H9 (cell line): ENCODE measurements at regions not wholly inside any gene's neighbourhood (a gene's known extent, or its start where the extent isn't known, plus 50 kb on each side); places are given as distances from the start of the nearest gene placed in this dataset.

Experiments
- DNase-seq: peaks from one replicate; pipeline ENCODE4 v3.0.0-alpha.2; 2017
- H2AFZ ChIP-seq: one replicate; pipeline ENCODE4 v1.6.1; 2013; ENCODE audit warnings: mild to moderate bottlenecking, low read length, control low read depth, moderate library complexity
- H2AK5ac ChIP-seq: 2 replicates; pipeline ENCODE4 v1.6.1; 2013; ENCODE audit warnings: low read length, control low read depth, mixed read lengths; ENCODE audit not compliant: insufficient read length
- H2BK120ac ChIP-seq: one replicate; pipeline ENCODE4 v1.6.1; 2013; ENCODE audit warnings: low read depth, mild to moderate bottlenecking, low read length, control low read depth, inconsistent platforms; ENCODE audit not compliant: poor library complexity, severe bottlenecking
- H2BK12ac ChIP-seq: 2 replicates; pipeline ENCODE4 v1.6.1; 2013; ENCODE audit warnings: low read length, control low read depth, mixed read lengths, low read depth; ENCODE audit not compliant: insufficient read length
- H2BK15ac ChIP-seq: 2 replicates; pipeline ENCODE4 v1.6.1; 2013; ENCODE audit warnings: low read depth, low read length, control low read depth
- H2BK20ac ChIP-seq: one replicate; pipeline ENCODE4 v1.6.1; 2013; ENCODE audit warnings: low read depth, mild to moderate bottlenecking, low read length, control low read depth, inconsistent platforms; ENCODE audit not compliant: poor library complexity, severe bottlenecking
- H2BK5ac ChIP-seq: 2 replicates; pipeline ENCODE4 v1.6.1; 2013; ENCODE audit warnings: low read length, control low read depth, mixed read lengths; ENCODE audit not compliant: insufficient read length
- H3K14ac ChIP-seq: 2 replicates; pipeline ENCODE4 v1.6.1; 2013; ENCODE audit warnings: low read length, control low read depth; ENCODE audit not compliant: insufficient read depth
- H3K18ac ChIP-seq: 2 replicates; pipeline ENCODE4 v1.6.1; 2013; ENCODE audit warnings: low read depth, mild to moderate bottlenecking, mixed read lengths, low read length, control low read depth; ENCODE audit not compliant: insufficient read length
- H3K23ac ChIP-seq: 2 replicates; pipeline ENCODE4 v1.6.1; 2013; ENCODE audit warnings: low read length, control low read depth, mixed read lengths, low read depth; ENCODE audit not compliant: insufficient read length
- H3K23me2 ChIP-seq: 2 replicates; pipeline ENCODE4 v1.6.1; 2013; ENCODE audit warnings: low read depth, mild to moderate bottlenecking, mixed read lengths, low read length, control low read depth; ENCODE audit not compliant: insufficient read length, poor library complexity, severe bottlenecking
- H3K27ac ChIP-seq: 2 replicates; pipeline ENCODE4 v1.5.1; 2013; ENCODE audit warnings: low read length, control low read depth, mixed read lengths, low read depth; ENCODE audit not compliant: insufficient read length
- H3K27me3 ChIP-seq: 2 replicates; pipeline ENCODE4 v1.6.1; 2013; ENCODE audit warnings: low read length, control low read depth, inconsistent platforms; ENCODE audit not compliant: insufficient read depth
- H3K4ac ChIP-seq: 2 replicates; pipeline ENCODE4 v1.6.1; 2013; ENCODE audit warnings: low read depth, mild to moderate bottlenecking, control low read depth, inconsistent platforms, low read length, moderate library complexity
- H3K4me1 ChIP-seq: 2 replicates; pipeline ENCODE4 v1.6.1; 2013; ENCODE audit warnings: low read length, control low read depth, inconsistent platforms; ENCODE audit not compliant: insufficient read depth
- H3K4me2 ChIP-seq: 2 replicates; pipeline ENCODE4 v1.6.1; 2013; ENCODE audit warnings: low read length, control low read depth, mixed read lengths; ENCODE audit not compliant: insufficient read length, insufficient read depth
- H3K56ac ChIP-seq: 2 replicates; pipeline ENCODE4 v1.6.1; 2013; ENCODE audit warnings: low read depth, mild to moderate bottlenecking, mixed read lengths, low read length, control low read depth; ENCODE audit not compliant: insufficient read length
- H3K79me1 ChIP-seq: 2 replicates; pipeline ENCODE4 v1.6.1; 2013; ENCODE audit warnings: low read depth, mild to moderate bottlenecking, moderate library complexity, low read length, control low read depth, inconsistent platforms; ENCODE audit not compliant: insufficient read depth, poor library complexity, severe bottlenecking
- H3K79me2 ChIP-seq: 2 replicates; pipeline ENCODE4 v1.6.1; 2013; ENCODE audit warnings: low read length, control low read depth, inconsistent platforms; ENCODE audit not compliant: insufficient read depth
- H3K9ac ChIP-seq: 2 replicates; pipeline ENCODE4 v1.6.1; 2013; ENCODE audit warnings: low read length, control low read depth, mixed read lengths; ENCODE audit not compliant: insufficient read length; ENCODE audit errors: extremely low read depth
- H3K9me3 ChIP-seq: one replicate; pipeline ENCODE4 v1.6.1; 2013; ENCODE audit warnings: low read depth, low read length, inconsistent platforms; ENCODE audit not compliant: control insufficient read depth
- H3T11ph ChIP-seq: one replicate; pipeline ENCODE4 v1.6.1; 2013; ENCODE audit warnings: mild to moderate bottlenecking, low read length, control low read depth, inconsistent platforms
- H4K20me1 ChIP-seq: one replicate; pipeline ENCODE4 v1.6.1; 2013; ENCODE audit not compliant: control insufficient read depth, insufficient read length, insufficient read depth
- H4K5ac ChIP-seq: 2 replicates; pipeline ENCODE4 v1.6.1; 2013; ENCODE audit warnings: low read depth, mild to moderate bottlenecking, mixed read lengths, low read length, control low read depth; ENCODE audit not compliant: insufficient read length
- H4K8ac ChIP-seq: replicated peaks from 2 replicates; pipeline ENCODE4 v1.6.1; 2013; ENCODE audit warnings: low read length, control low read depth, mixed read lengths, low read depth; ENCODE audit not compliant: insufficient read length
- H4K91ac ChIP-seq: 2 replicates; pipeline ENCODE4 v1.6.1; 2013; ENCODE audit warnings: low read depth, mild to moderate bottlenecking, moderate library complexity, mixed read lengths, low read length, control low read depth; ENCODE audit not compliant: insufficient read length
- H3K27ac Mint-ChIP-seq, 3 experiments: 2 replicates in 2 of 3; 3 replicates in 1 of 3; pipeline ENCODE4 v1.8.0; 2020 to 2021; ENCODE audit warnings: mixed read lengths in 3 of 3, mild to moderate bottlenecking in 1 of 3, moderate library complexity in 1 of 3
- H3K27me3 Mint-ChIP-seq: 2 replicates; pipeline ENCODE4 v1.8.0; 2021; ENCODE audit warnings: low read depth, mild to moderate bottlenecking, moderate library complexity, mixed read lengths
- H3K36me3 Mint-ChIP-seq, 3 experiments: 2 replicates in 2 of 3; 3 replicates in 1 of 3; pipeline ENCODE4 v1.8.0; 2020 to 2021; ENCODE audit warnings: low read depth in 3 of 3, mixed read lengths in 3 of 3; ENCODE audit not compliant: insufficient read depth in 1 of 3
- H3K4me1 Mint-ChIP-seq, 2 experiments: 2 replicates each; pipeline ENCODE4 v1.8.0; 2020; ENCODE audit warnings: mixed read lengths in 2 of 2
- H3K4me3 Mint-ChIP-seq, 2 experiments: 2 replicates in 1 of 2; 3 replicates in 1 of 2; pipeline ENCODE4 v1.8.0; 2020 to 2021; ENCODE audit warnings: mild to moderate bottlenecking in 2 of 2, mixed read lengths in 2 of 2, moderate library complexity in 1 of 2
- H3K9me3 Mint-ChIP-seq, 2 experiments: 2 replicates in 1 of 2; 3 replicates in 1 of 2; pipeline ENCODE4 v1.8.0; 2020; ENCODE audit warnings: mild to moderate bottlenecking in 2 of 2, mixed read lengths in 2 of 2, moderate library complexity in 1 of 2
- WGBS: extraction: QIAGEN DNeasy Blood & Tissue Kit; methylation state at CpG from one replicate; pipeline ENCODE4 v1.1.7; 2013; ENCODE audit warnings: missing lambda C conversion rate, low lambda C conversion rate, mixed read lengths; ENCODE audit not compliant: insufficient read length; ENCODE audit errors: extremely low coverage; 5-methylcytosine and 5-hydroxymethylcytosine counted together
- TF ChIP-seq, protein P1 (sequence below): fragments of 200-600 bp; sonication (generic); conservative IDR thresholded peaks from 3 replicates; pipeline ENCODE4 v1.8.0; 2021; ENCODE audit warnings: antibody characterized with exemption, mild to moderate bottlenecking

DNA sequence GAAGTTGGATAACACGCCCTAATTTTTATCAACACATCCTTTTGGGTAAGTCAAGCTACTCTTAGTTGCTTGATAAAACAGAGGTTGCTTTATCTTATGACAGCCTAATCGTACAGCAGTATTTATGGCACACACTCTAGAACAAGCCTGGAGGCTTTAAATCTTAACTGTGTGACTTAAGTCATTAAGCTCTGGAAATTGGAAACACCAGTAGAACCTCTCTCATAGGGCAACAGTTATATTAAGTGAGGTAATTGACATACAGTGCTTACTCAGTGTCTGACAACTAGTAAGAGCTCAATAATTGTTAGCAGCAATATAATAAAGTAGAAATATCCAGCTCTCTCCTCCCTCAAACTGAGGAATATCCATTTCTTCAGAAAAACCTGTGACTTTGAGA, 808.9 kb upstream of the WWC1 start:
- Histone ChIP-seq H2BK5ac (no peak overlapping the region), H2BK120ac (no peak overlapping the region), H2AFZ (no peak overlapping the region), H3K23ac (no peak overlapping the region), H4K8ac (no peak overlapping the region), H4K20me1 (no peaks in the 10 kb centered on the region), H3K4me1 (no peaks in the 10 kb centered on the region), H3K4me2 (no peak overlapping the region), H3K79me1 (no peaks in the 10 kb centered on the region), H3K9me3 (no peaks in the 10 kb centered on the region), H3K23me2 (no peaks in the 10 kb centered on the region), H3K18ac (no peak overlapping the region), H3K79me2 (no peaks in the 10 kb centered on the region), H3K14ac (no peak overlapping the region), H2BK12ac (no peak overlapping the region), H3K4ac (no peak overlapping the region), H2AK5ac (no peak overlapping the region), H2BK15ac (no peak overlapping the region), H2BK20ac (no peak overlapping the region), H3K9ac (no peak overlapping the region), H4K91ac (no peak overlapping the region), H3K27ac (no peak overlapping the region), H3K27me3 (no peaks in the 10 kb centered on the region), H4K5ac (no peak overlapping the region), H3K56ac (no peak overlapping the region), H3T11ph (no peak overlapping the region)
- H3K9me3 Mint-ChIP-seq = no peaks in the 10 kb centered on the region
- H3K27ac Mint-ChIP-seq = no peak overlapping the region
- H3K36me3 Mint-ChIP-seq = no peaks in the 10 kb centered on the region
- H3K4me3 Mint-ChIP-seq = no peak overlapping the region
- DNase-seq = no peak
- TF ChIP-seq, protein P1, sequence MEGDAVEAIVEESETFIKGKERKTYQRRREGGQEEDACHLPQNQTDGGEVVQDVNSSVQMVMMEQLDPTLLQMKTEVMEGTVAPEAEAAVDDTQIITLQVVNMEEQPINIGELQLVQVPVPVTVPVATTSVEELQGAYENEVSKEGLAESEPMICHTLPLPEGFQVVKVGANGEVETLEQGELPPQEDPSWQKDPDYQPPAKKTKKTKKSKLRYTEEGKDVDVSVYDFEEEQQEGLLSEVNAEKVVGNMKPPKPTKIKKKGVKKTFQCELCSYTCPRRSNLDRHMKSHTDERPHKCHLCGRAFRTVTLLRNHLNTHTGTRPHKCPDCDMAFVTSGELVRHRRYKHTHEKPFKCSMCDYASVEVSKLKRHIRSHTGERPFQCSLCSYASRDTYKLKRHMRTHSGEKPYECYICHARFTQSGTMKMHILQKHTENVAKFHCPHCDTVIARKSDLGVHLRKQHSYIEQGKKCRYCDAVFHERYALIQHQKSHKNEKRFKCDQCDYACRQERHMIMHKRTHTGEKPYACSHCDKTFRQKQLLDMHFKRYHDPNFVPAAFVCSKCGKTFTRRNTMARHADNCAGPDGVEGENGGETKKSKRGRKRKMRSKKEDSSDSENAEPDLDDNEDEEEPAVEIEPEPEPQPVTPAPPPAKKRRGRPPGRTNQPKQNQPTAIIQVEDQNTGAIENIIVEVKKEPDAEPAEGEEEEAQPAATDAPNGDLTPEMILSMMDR = no peak
- no CpG with 5 or more reads among the region's 2 CpGs for WGBS
- H3K27me3 Mint-ChIP-seq = no peaks in the 10 kb centered on the region
- H3K4me1 Mint-ChIP-seq = peaks cover 0 to 4% of the 10 kb centered on the region in 2 experiments; a peak in 1 of 4 replicates
